ENCODE measurements at regions not wholly inside any gene's neighbourhood (a gene's known extent, or its start where the extent isn't known, plus 50 kb on each side); places are given as distances from the start of the nearest gene placed in this dataset.

DNA sequence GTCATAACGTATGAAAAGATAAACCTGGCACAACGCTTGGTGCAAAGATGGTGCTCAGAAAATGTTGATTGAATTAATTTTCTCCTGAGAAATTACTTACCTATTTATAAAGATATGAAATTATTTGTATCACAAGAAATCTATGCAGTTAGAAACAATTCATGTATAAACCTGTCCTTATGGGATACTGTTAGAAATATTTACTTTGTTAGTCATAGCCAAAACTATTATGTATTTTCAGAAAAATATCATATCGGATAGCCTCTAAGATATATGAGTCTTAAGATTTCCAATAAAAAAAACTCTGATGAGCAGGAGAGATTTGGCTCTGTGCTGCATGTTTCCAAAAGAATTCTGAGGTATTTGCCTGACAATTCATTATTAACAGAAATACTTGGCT lies 880.7 kb downstream of the LRRTM4 start:
- Histone ChIP-seq H3K9me2 (replicated peaks; ENCODE audit: low read depth, low read length) (no peaks in the 10 kb centered on the region), H3K4me1 (ENCODE audit: insufficient read depth, low read length, poor library complexity, severe bottlenecking) (no peaks in the 10 kb centered on the region), H3K9me3 (ENCODE audit: insufficient read depth, low read depth, low read length) (no peaks in the 10 kb centered on the region), H3K4me3 (ENCODE audit: low read length, poor library complexity, severe bottlenecking) (no peak overlapping the region), H3K36me3 (ENCODE audit: insufficient read depth, low read length) (no peaks in the 10 kb centered on the region), H3K79me2 (ENCODE audit: insufficient read depth, low read length) (no peaks in the 10 kb centered on the region), H3K27me3 (ENCODE audit: insufficient read depth, low read length, poor library complexity, severe bottlenecking) (no peaks in the 10 kb centered on the region), H3F3A (ENCODE audit: low read depth) (no peaks in the 10 kb centered on the region), H4K20me1 (ENCODE audit: insufficient read depth, low read length, poor library complexity, severe bottlenecking) (no peaks in the 10 kb centered on the region), H3K4me2 (ENCODE audit: low read depth, low read length, poor library complexity, severe bottlenecking) (no peak overlapping the region), H3K9ac (ENCODE audit: low read depth, low read length, poor library complexity, severe bottlenecking) (no peak overlapping the region), H2AFZ (ENCODE audit: low read length) (no peak overlapping the region)
- TF ChIP-seq, protein P1, sequence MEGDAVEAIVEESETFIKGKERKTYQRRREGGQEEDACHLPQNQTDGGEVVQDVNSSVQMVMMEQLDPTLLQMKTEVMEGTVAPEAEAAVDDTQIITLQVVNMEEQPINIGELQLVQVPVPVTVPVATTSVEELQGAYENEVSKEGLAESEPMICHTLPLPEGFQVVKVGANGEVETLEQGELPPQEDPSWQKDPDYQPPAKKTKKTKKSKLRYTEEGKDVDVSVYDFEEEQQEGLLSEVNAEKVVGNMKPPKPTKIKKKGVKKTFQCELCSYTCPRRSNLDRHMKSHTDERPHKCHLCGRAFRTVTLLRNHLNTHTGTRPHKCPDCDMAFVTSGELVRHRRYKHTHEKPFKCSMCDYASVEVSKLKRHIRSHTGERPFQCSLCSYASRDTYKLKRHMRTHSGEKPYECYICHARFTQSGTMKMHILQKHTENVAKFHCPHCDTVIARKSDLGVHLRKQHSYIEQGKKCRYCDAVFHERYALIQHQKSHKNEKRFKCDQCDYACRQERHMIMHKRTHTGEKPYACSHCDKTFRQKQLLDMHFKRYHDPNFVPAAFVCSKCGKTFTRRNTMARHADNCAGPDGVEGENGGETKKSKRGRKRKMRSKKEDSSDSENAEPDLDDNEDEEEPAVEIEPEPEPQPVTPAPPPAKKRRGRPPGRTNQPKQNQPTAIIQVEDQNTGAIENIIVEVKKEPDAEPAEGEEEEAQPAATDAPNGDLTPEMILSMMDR (conservative IDR thresholded peaks at IDR 0.05; ENCODE audit: low read length): no peak
- no peak for TF ChIP-seq EZH2phosphoT487 (IDR thresholded peaks at IDR 0.05; ENCODE audit: borderline replicate concordance)

DNA sequence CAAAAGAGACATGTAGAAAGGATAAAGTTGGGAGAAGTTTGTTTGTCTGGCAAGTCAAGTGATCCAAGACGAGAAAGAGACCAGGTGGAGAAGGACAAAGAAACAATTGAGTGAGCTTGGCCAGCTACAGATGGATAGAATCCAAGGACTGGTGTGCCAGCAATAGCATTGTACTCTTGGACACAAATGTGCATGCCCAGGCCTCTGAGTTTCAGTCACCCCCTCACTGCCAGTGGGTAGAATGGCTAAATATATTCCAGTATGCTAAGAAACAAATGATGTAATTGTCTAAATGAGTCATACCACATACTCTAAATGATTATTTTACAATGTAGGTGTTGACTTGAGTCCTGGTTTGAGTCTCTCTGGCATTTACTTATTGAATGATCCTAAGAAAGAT lies 881.3 kb downstream of the LRRTM4 start:
- no peak overlapping the region for H3K4me2 ChIP-seq (ENCODE audit: low read depth, low read length, poor library complexity, severe bottlenecking)
- H2AFZ ChIP-seq (ENCODE audit: low read length): no peak overlapping the region
- no peaks in the 10 kb centered on the region for H3K9me2 ChIP-seq (replicated peaks; ENCODE audit: low read depth, low read length)
- H3K36me3 ChIP-seq (ENCODE audit: insufficient read depth, low read length): no peaks in the 10 kb centered on the region
- H3F3A ChIP-seq (ENCODE audit: low read depth): no peaks in the 10 kb centered on the region
- no peaks in the 10 kb centered on the region for H3K9me3 ChIP-seq (ENCODE audit: insufficient read depth, low read depth, low read length)
- no peaks in the 10 kb centered on the region for H3K4me1 ChIP-seq (ENCODE audit: insufficient read depth, low read length, poor library complexity, severe bottlenecking)
- no peak overlapping the region for H3K4me3 ChIP-seq (ENCODE audit: low read length, poor library complexity, severe bottlenecking)
- TF ChIP-seq, protein P1 (conservative IDR thresholded peaks at IDR 0.05; ENCODE audit: low read length): no peak
- no peak for TF ChIP-seq EZH2phosphoT487 (IDR thresholded peaks at IDR 0.05; ENCODE audit: borderline replicate concordance)
- H3K79me2 ChIP-seq (ENCODE audit: insufficient read depth, low read length): no peaks in the 10 kb centered on the region
- H4K20me1 ChIP-seq (ENCODE audit: insufficient read depth, low read length, poor library complexity, severe bottlenecking): no peaks in the 10 kb centered on the region
- no peaks in the 10 kb centered on the region for H3K27me3 ChIP-seq (ENCODE audit: insufficient read depth, low read length, poor library complexity, severe bottlenecking)
- no peak overlapping the region for H3K9ac ChIP-seq (ENCODE audit: low read depth, low read length, poor library complexity, severe bottlenecking)

DNA sequence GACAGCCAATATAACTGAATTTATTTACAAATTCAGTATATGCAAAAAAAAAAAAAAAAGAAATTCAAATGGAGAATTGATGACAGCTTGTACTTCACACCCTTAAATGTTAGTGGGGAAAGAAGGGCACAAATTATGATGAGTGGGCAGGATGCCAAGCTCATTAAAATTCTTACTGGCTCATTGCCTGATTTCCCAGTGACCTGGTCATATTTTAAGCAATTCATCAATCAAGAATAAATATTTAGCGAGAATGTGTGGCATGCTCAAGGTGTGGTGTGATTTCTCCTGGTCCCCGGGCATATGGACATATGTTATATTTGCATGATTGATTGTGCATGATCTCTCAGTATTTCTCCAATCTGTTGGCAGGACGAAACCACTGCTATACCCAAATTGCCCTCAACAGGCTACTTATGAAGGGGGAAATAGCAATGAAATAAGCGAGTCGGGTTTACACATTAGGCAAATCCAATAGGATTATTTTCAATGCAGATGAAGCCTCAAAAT lies 883.0 kb downstream of the LRRTM4 start:
- Histone ChIP-seq H2AFZ (ENCODE audit: low read length) (no peak overlapping the region), H3K79me2 (ENCODE audit: insufficient read depth, low read length) (no peaks in the 10 kb centered on the region), H3F3A (ENCODE audit: low read depth) (no peaks in the 10 kb centered on the region), H3K4me2 (ENCODE audit: low read depth, low read length, poor library complexity, severe bottlenecking) (no peak overlapping the region), H3K36me3 (ENCODE audit: insufficient read depth, low read length) (no peaks in the 10 kb centered on the region), H3K27me3 (ENCODE audit: insufficient read depth, low read length, poor library complexity, severe bottlenecking) (no peaks in the 10 kb centered on the region), H3K9me2 (replicated peaks; ENCODE audit: low read depth, low read length) (no peaks in the 10 kb centered on the region), H4K20me1 (ENCODE audit: insufficient read depth, low read length, poor library complexity, severe bottlenecking) (no peaks in the 10 kb centered on the region), H3K9me3 (ENCODE audit: insufficient read depth, low read depth, low read length) (no peaks in the 10 kb centered on the region), H3K9ac (ENCODE audit: low read depth, low read length, poor library complexity, severe bottlenecking) (no peak overlapping the region), H3K4me1 (ENCODE audit: insufficient read depth, low read length, poor library complexity, severe bottlenecking) (no peaks in the 10 kb centered on the region), H3K4me3 (ENCODE audit: low read length, poor library complexity, severe bottlenecking) (no peak overlapping the region)
- TF ChIP-seq, protein P1 (conservative IDR thresholded peaks at IDR 0.05; ENCODE audit: low read length): no peak
- no peak for TF ChIP-seq EZH2phosphoT487 (IDR thresholded peaks at IDR 0.05; ENCODE audit: borderline replicate concordance)
